Pancreas (tissue), 10 donors: ENCODE measurements at regions not wholly inside any gene's neighbourhood (a gene's known extent, or its start where the extent isn't known, plus 50 kb on each side); places are given as distances from the start of the nearest gene placed in this dataset.

Experiments
- ATAC-seq, 4 donors: fragments of 200-7000 bp; cut with Tn5 transposase; one replicate each; pipeline versions ENCODE4 v1.8.0 to v1.9.1; 2020; ENCODE audit warnings: mild to moderate bottlenecking in 4 of 4, moderate library complexity in 4 of 4
- DNase-seq, 6 donors: peaks; one replicate each; pipeline ENCODE4 v3.0.0-alpha.2; 2020
- FAIRE-seq: peaks from 2 replicates; lab custom pipeline; 2012; peaks lifted over from hg19 to GRCh38; lab: Jason Lieb, UNC
- H3K27ac ChIP-seq, 4 donors: fragments of 200-600 bp; sonication (generic); 1 replicate in 3 of 4; 2 replicates in 1 of 4; pipeline versions ENCODE4 v1.5.0 to v1.8.0; 2020
- H3K27me3 ChIP-seq, 4 donors: fragments of 200-600 bp; one replicate each; pipeline ENCODE4 v1.8.0; 2021
- H3K36me3 ChIP-seq, 3 donors: fragments of 200-600 bp; sonication (generic) in 1 of 3; one replicate each; pipeline versions ENCODE4 v1.5.0 to v1.8.0; 2020 to 2021
- H3K4me1 ChIP-seq, 3 donors: fragments of 200-600 bp; one replicate each; pipeline ENCODE4 v1.8.0; 2021
- H3K4me3 ChIP-seq, 4 donors: fragments of 200-600 bp; sonication (generic) in 2 of 4; one replicate each; pipeline versions ENCODE4 v1.5.0 to v1.8.0; 2020 to 2021
- H3K9me3 ChIP-seq, 4 donors: fragments of 200-600 bp; one replicate each; pipeline ENCODE4 v1.8.0; 2021
- CTCF ChIP-seq, 4 donors: fragments of 200-600 bp; sonication (generic) in 3 of 4; IDR thresholded peaks; one replicate each; pipeline versions ENCODE4 v1.5.0 to v1.8.0; 2021; ENCODE audit warnings: antibody characterized with exemption in 4 of 4
- WGBS, 2 donors: extraction: QIAGEN DNeasy Blood & Tissue Kit; methylation state at CpG; one replicate each; pipeline ENCODE4 v1.1.7; 2013; 5-methylcytosine and 5-hydroxymethylcytosine counted together
- intact Hi-C, 3 donors: fragments of 100-400 bp; cut with DNase I; formaldehyde crosslinking; loops; one replicate each; pipeline versions ENCODE4 v1.11.1 to v1.14.2; 2022
- donor health status: healthy with polysubstance abuse.
- donor health status: DM: no; HTN: no; CAD: no; lungs with moderate emphysema.
- donor health status: DM: no; HTN: no; CAD: no.
- donor health status: control.
- donor health status: control.
- donor health status: Bipolar disorder and iron deficiency.
- donor health status: DM: yes; HTN: yes; CAD: no.
- donor health status: DM: no; HTN: no; CAD: no.
- donor health status: DM: no; HTN: no; CAD: no.
- donor health status: DM: yes; HTN: yes; CAD: no.

DNA sequence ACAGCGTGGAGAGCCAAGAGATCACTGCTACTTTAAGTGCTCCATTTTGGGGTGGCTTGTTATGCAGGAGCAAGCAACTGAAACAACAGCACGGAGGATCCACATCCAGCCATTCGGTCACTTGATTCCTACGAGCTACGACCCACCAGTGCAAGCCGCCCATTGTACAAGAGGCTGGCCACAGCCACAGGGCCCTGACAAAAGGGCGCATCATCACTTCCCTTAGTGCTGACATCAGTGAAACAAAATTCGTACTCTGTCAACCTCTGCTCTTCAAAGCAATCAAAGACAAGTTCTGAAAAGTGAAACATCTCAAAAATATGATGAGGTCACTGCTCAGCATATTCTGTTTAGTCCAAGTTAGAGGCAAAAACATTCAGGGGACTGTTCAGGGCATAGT is 168.4 kb downstream of the GADD45G start:
- no peaks in the 10 kb centered on the region for H3K36me3 ChIP-seq
- no peak for ATAC-seq
- H3K27me3 ChIP-seq: no peaks in the 10 kb centered on the region
- TF ChIP-seq CTCF (IDR thresholded peaks at IDR 0.05): no peak
- no peaks in the 10 kb centered on the region for H3K4me1 ChIP-seq
- FAIRE-seq: no peak
- H3K4me3 ChIP-seq: no peak overlapping the region
- intact Hi-C loops: no loop called here
- no peak overlapping the region for H3K27ac ChIP-seq
- no peak for DNase-seq
- WGBS, 2 donors: 82 to 93% methylated on average over 8 of the region's 8 CpGs
- H3K9me3 ChIP-seq: no peaks in the 10 kb centered on the region

GRCh38 chr9:89774858-89775370 is 170.1 kb downstream of the GADD45G start:
- no peaks in the 10 kb centered on the region for H3K9me3 ChIP-seq
- WGBS, 2 donors: 92 to 93% methylated on average over 7 of the region's 7 CpGs
- ATAC-seq: no peak
- no peaks in the 10 kb centered on the region for H3K27me3 ChIP-seq
- H3K4me1 ChIP-seq: no peaks in the 10 kb centered on the region
- intact Hi-C loops: no loop called here
- FAIRE-seq: no peak
- H3K4me3 ChIP-seq: no peak overlapping the region
- DNase-seq: no peak
- no peaks in the 10 kb centered on the region for H3K36me3 ChIP-seq
- H3K27ac ChIP-seq: no peak overlapping the region
- no peak for TF ChIP-seq CTCF (IDR thresholded peaks at IDR 0.05)

DNA sequence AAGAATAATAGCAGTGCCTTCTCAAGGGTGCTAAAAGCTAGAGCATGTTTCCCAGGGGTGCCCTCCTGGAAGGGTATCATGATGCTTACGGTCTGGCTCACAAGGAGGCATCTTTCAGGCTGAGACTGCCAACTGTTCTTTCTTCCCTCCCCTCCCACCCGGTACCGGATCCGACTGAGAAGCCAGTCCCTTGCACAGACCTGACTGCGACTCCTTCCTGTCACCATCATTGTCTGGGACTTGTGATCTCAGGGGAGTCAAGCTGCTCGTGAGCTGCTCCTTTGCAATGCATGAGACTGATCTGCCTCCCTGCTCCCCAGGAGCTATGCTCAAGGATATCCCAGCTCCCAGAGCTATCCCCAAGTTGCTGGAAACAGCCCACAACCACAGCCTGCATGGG is 170.8 kb downstream of the GADD45G start:
- FAIRE-seq: no peak
- Histone ChIP-seq H3K4me1 (no peaks in the 10 kb centered on the region), H3K27me3 (no peaks in the 10 kb centered on the region), H3K9me3 (no peaks in the 10 kb centered on the region), H3K4me3 (no peak overlapping the region), H3K36me3 (no peaks in the 10 kb centered on the region), H3K27ac (no peak overlapping the region)
- WGBS, 2 donors: 90 to 94% methylated on average over 6 of the region's 6 CpGs
- ATAC-seq: no peak
- no peak for TF ChIP-seq CTCF (IDR thresholded peaks at IDR 0.05)
- no peak for DNase-seq
- intact Hi-C loops: no loop called here

- no peak overlapping the region for H3K27ac ChIP-seq
- H3K4me3 ChIP-seq: no peak overlapping the region
- DNase-seq (no peak), FAIRE-seq (no peak), ATAC-seq (no peak)
- TF ChIP-seq CTCF (IDR thresholded peaks at IDR 0.05): no peak
- no peaks in the 10 kb centered on the region for H3K36me3 ChIP-seq
- intact Hi-C loops: no loop called here
- H3K27me3 ChIP-seq: no peaks in the 10 kb centered on the region
- no peaks in the 10 kb centered on the region for H3K9me3 ChIP-seq
- WGBS, 2 donors: 78 to 93% methylated on average over 11 of the region's 11 CpGs
- H3K4me1 ChIP-seq: no peaks in the 10 kb centered on the region
These were observed 172.1 kb downstream of the GADD45G start for GRCh38 chr9:89776795-89777525.

- intact Hi-C loops: no loop called here
These were observed 172.7 kb downstream of the GADD45G start for GRCh38 chr9:89777544-89777943.

More at GRCh38 chr9:89777544-89777943, 172.7 kb downstream of the GADD45G start:
- no peaks in the 10 kb centered on the region for H3K9me3 ChIP-seq
- WGBS, 2 donors: 79 to 96% methylated on average over 6 of the region's 6 CpGs
- ATAC-seq (no peak), FAIRE-seq (no peak), DNase-seq (no peak)
- no peak overlapping the region for H3K27ac ChIP-seq
- H3K36me3 ChIP-seq: no peaks in the 10 kb centered on the region
- H3K4me1 ChIP-seq: no peaks in the 10 kb centered on the region
- H3K4me3 ChIP-seq: no peak overlapping the region
- no peaks in the 10 kb centered on the region for H3K27me3 ChIP-seq
- no peak for TF ChIP-seq CTCF (IDR thresholded peaks at IDR 0.05)
